GM12891 (cell line): ENCODE measurements at regions not wholly inside any gene's neighbourhood (a gene's known extent, or its start where the extent isn't known, plus 50 kb on each side); places are given as distances from the start of the nearest gene placed in this dataset.

Experiments used
- DNase-seq: peaks from one replicate; pipeline ENCODE4 v3.0.0; 2011; ENCODE audit warnings: low spot score; ENCODE audit not compliant: insufficient read length
- FAIRE-seq: peaks from 2 replicates; lab custom pipeline; 2011; peaks lifted over from hg19 to GRCh38; lab: Jason Lieb, UNC
- PAX5 ChIP-seq: IDR thresholded peaks from 2 replicates; pipeline ENCODE4 v1.6.1; 2011; ENCODE audit warnings: low read length, moderate library complexity, mild to moderate bottlenecking; ENCODE audit not compliant: insufficient read depth, severe bottlenecking
- POLR2A ChIP-seq: IDR thresholded peaks from 2 replicates; pipeline ENCODE4 v1.6.1; 2011; ENCODE audit warnings: low read depth, low read length, control low read depth
- POLR2AphosphoS5 ChIP-seq: IDR thresholded peaks from 2 replicates; pipeline ENCODE4 v1.6.1; 2011; ENCODE audit warnings: low read depth, low read length, control low read depth
- POU2F2 ChIP-seq: IDR thresholded peaks from 2 replicates; pipeline ENCODE4 v1.6.1; 2011; ENCODE audit warnings: low read depth, mild to moderate bottlenecking, control low read depth, low read length, moderate library complexity
- SPI1 ChIP-seq: IDR thresholded peaks from 2 replicates; pipeline ENCODE4 v1.6.1; 2011; ENCODE audit warnings: low read depth, low read length, control low read depth
- TAF1 ChIP-seq: IDR thresholded peaks from 2 replicates; pipeline ENCODE4 v1.6.1; 2011; ENCODE audit warnings: low read depth, low read length, control low read depth

DNA sequence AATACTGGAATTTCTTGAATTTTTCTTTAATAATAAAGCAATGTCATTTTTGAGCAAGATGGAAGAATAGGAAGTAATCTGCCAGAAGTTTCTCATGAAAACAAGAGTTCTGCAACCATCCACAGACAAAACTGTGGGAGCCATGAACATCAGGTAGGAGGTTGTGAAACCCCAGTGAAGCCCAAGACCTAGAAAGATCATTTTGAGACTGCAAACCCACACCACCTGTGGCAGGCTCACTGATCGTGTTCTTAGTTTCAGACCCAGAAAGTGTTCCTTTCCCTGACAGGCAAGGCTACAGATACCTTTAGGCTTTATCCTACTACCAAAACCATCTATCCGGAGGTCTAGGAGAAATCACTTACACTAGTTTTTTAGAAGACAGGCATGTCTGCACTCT, 2189.8 kb upstream of the PCDH20 start:
- FAIRE-seq (no peak), DNase-seq (no peak)
- no peak for TF ChIP-seq PAX5
- no peak for TF ChIP-seq SPI1
- no peak for TF ChIP-seq POLR2A
- no peak for TF ChIP-seq TAF1
- no peak for TF ChIP-seq POLR2AphosphoS5
- TF ChIP-seq POU2F2: no peak

DNA sequence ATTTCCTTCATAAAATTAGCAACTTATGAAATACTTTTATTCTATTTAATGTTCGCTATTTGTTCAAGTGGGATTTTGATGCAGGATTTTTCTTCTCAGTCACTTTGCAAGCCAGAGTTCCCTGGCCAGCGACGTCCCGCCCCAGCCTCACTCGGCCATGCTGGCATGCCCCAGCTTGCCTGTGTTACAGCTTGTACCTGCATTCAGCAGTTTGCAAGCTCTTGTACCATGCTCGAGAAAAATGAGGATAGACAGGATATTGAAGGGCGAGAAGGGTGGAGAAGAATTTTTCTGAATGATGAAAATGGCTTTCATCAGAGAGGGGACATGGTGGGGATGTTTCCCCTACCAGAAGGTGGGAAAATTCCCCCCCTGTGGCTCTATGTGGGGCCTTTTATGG, 2180.2 kb upstream of the PCDH20 start:
- TF ChIP-seq TAF1: no peak
- no peak for TF ChIP-seq POLR2A
- no peak for TF ChIP-seq POLR2AphosphoS5
- no peak for TF ChIP-seq POU2F2
- no peak for TF ChIP-seq PAX5
- no peak for TF ChIP-seq SPI1
- FAIRE-seq: no peak
- no peak for DNase-seq

DNA sequence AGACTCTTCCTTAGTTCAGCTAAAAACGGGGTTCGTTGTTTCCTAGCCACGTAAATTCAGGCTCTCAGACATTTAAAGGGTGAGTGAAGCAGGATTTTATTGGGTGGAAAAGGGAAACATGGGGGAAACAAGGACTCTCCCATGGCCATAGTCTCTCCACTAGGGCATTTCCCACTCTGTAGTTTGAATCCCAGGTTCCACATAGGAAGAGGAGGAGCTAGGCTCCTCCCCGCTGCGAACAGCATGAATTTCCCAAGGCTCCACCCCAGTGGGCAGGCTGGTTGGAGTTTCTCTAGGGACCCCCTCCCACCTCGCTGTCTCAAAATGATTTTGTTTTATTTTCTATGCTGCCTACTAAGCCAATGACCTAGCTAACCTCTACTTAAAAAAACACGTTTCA, 2170.8 kb upstream of the PCDH20 start:
- no peak for FAIRE-seq
- TF ChIP-seq POLR2AphosphoS5: no peak
- no peak for TF ChIP-seq TAF1
- no peak for TF ChIP-seq POU2F2
- TF ChIP-seq SPI1: no peak
- TF ChIP-seq POLR2A: no peak
- no peak for TF ChIP-seq PAX5
- DNase-seq: no peak

DNA sequence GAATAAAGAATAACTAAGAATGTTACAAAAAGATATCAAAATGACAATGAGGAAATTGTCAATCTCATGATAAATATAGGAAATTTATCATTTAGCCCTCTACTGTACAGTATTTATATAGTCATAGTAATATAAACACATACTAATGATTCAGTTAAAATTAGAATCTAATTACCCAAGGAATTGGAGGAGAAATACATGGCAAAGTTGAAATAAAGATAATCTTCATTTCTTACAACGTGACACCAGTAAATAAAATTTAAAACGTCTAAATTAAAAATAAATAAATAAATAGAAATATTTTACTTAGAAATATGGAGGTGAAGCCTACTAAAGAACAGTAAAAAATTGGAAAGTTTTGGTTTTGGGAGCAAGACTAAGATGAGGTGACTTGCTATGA, 2163.1 kb upstream of the PCDH20 start:
- TF ChIP-seq PAX5 (no peak), POU2F2 (no peak), POLR2A (no peak), POLR2AphosphoS5 (no peak), SPI1 (no peak), TAF1 (no peak)
- DNase-seq (no peak), FAIRE-seq (no peak)

DNA sequence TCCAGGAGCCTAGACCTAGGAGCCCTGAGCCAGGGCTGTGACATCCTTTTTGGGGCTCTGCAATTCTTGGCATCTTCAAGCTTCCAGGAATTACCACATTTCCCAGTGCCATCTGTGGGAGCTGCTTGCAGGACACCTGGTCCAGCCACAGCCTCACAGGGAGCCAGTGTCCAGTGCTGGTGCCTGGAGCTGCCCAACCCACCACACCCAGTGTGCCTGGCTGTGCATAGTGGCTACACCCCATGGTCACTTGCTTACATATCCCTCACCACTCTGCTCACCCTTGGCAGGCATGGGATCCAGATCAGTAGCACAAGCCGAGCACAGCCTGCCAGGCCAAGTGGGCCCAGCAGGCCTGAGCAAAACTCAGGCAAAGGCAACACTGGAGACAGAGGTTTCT, 2151.4 kb upstream of the PCDH20 start:
- no peak for TF ChIP-seq POLR2A
- no peak for TF ChIP-seq POU2F2
- no peak for TF ChIP-seq PAX5
- TF ChIP-seq POLR2AphosphoS5: no peak
- no peak for TF ChIP-seq TAF1
- no peak for TF ChIP-seq SPI1
- FAIRE-seq: no peak
- no peak for DNase-seq

DNA sequence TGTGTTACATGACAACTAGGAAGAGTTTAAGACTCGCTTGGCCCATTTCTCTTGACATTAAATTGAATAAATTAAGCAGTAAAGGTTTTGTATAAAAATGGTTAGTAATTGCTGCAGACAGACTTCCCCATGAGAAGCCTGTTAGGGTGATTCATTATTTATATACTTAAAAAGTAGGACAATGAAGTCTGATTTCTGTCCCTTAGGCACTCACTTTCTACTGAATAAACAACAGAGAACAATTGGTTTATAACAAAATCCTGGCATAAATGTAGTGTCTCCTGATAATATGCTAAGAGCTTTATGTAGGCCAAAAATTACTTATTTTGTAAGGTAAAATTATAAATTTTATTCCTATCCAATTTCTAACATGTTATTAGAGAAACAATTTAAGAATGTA, 2138.5 kb upstream of the PCDH20 start:
- no peak for FAIRE-seq
- TF ChIP-seq POLR2A: no peak
- TF ChIP-seq TAF1: no peak
- no peak for TF ChIP-seq POLR2AphosphoS5
- no peak for TF ChIP-seq SPI1
- no peak for TF ChIP-seq POU2F2
- TF ChIP-seq PAX5: no peak
- DNase-seq: no peak

DNA sequence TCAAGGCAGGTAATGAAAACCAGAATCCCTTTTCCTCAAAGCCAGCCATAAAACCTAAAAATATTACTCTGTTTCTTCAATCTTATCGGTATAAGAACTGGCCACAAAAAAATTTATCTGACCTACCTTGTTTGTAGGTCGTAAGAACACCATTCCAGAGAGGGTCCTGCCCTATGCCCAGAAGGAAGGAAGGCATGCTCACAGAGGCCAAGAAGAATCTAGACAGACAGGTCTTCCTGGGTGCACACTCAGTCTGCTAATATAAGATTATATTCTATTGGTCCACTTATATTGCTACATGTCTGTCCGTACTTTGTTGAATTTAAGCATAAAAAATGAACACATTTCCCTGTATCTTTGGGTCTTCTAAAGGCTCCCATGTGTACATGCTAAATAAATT, 2136.1 kb upstream of the PCDH20 start:
- no peak for FAIRE-seq
- no peak for DNase-seq
- TF ChIP-seq PAX5 (no peak), SPI1 (no peak), POU2F2 (no peak), TAF1 (no peak), POLR2AphosphoS5 (no peak), POLR2A (no peak)

DNA sequence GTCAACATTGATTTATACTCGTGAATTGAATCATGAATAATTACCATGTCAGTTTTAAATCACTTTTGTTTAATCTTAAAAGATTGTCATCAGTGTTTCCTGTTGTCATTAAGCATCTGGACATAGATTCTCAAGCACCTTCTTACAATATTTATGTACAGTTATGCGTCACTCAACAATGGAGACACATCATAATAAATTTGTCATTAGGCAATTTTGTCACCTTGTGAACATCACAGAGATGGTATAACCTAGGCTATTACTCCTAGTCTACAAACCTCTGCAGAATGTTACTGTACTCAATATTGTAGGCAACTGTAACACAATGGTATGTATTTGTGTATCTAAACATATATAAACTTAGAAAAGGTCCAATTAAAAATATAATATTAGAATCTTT, 2130.9 kb upstream of the PCDH20 start:
- DNase-seq (no peak), FAIRE-seq (no peak)
- TF ChIP-seq POLR2A (no peak), POLR2AphosphoS5 (no peak), SPI1 (no peak), PAX5 (no peak), TAF1 (no peak), POU2F2 (no peak)

DNA sequence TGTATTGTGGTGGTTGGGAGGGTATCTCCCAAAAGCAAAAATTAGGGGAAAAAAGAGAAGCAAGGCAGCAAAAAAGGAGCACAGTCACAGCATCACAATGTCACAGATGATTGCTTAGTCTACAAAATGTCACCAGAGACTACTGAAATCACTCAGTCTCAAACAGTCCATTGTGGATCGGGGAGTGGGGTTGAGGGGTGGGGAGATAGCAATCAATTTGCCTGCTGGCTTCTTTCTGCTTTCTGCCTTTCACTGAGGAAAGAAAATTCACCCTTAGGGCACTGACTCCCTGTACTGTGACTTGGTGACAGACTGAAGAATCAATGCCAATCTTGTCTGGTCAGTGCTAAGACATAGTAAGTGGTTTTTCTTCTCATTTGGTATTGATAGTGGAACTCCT, 2127.1 kb upstream of the PCDH20 start:
- no peak for DNase-seq
- no peak for FAIRE-seq
- no peak for TF ChIP-seq TAF1

DNA sequence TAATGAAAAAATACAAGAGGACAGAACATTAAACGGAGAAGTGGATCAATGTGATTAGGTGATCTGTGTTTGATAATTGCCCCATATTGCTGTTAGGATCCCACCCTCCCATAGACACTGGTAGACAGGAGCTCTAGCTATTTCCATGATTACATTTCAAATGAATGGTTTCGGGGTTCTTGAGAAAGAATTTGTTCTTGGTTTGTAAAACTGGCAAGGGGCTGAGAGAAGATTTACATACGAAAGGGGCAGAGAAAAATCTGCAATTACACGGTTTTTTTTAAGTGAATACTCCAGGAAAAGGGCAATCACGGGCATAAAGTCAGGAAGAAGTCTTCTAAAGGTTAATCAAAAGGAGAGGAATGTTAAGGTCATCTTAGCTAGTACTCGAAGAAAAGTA, 2125.7 kb upstream of the PCDH20 start:
- FAIRE-seq (no peak), DNase-seq (no peak)
- no peak for TF ChIP-seq POU2F2

DNA sequence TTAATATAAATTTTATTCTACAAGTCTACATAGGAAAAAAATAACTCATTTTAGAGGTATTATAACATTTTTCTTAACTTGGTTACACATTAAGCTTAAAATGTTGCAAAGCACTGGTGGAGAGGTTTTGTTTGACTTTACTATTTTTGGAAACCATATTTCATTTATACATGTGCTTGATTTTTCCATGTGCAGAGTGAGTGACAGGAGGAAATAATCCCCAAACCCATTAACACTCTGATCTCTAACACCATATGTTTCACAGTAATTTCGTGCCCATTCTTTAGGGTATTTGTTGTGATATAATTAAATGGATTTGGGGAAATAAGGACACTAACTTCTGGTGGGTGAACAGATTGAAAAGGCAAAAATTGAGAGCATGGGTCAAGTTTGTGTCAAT, 2124.4 kb upstream of the PCDH20 start:
- DNase-seq (no peak), FAIRE-seq (no peak)
- TF ChIP-seq POU2F2: no peak
- TF ChIP-seq POLR2A: no peak
- TF ChIP-seq PAX5: no peak
- TF ChIP-seq TAF1: no peak
- TF ChIP-seq SPI1: no peak
- TF ChIP-seq POLR2AphosphoS5: no peak
